GM12865 (cell line): ENCODE measurements at regions not wholly inside any gene's neighbourhood (a gene's known extent, or its start where the extent isn't known, plus 50 kb on each side); places are given as distances from the start of the nearest gene placed in this dataset.
A peak's percentile ranks its signal among the peaks of the same experiment; 100 is the strongest.
"Not testable (repeated sequence)": the region's sequence is repeated elsewhere in the genome, so short reads cannot be mapped to it uniquely, and the experiment has no call there.

Experiments
- DNase-seq: peaks from one replicate; pipeline ENCODE4 v3.0.0; 2010; ENCODE audit warnings: low read depth
- H3K4me3 ChIP-seq: 2 replicates; pipeline ENCODE4 v1.5.1; 2011; ENCODE audit warnings: mild to moderate bottlenecking, low read depth, low read length, control low read depth
- CTCF ChIP-seq: IDR thresholded peaks from 2 replicates; pipeline ENCODE4 v1.5.1; 2011; ENCODE audit warnings: low read length, control low read depth, low read depth, inconsistent platforms; ENCODE audit not compliant: insufficient read depth; ENCODE audit errors: missing control alignments

GRCh38 chr6:105675715-105676397, 273.0 kb upstream of the PREP start:
- DNase-seq, result peak; percentile 13
- H3K4me3 ChIP-seq, result no peak overlapping the region
- TF ChIP-seq CTCF, result no peak

- not testable (repeated sequence) for DNase-seq, H3K4me3 ChIP-seq
These were observed 270.1 kb upstream of the PREP start for GRCh38 chr6:105672856-105673538.

GRCh38 chr6:105669232-105669631, 266.4 kb upstream of the PREP start:
- H3K4me3 ChIP-seq, result no peak overlapping the region
- no peak for TF ChIP-seq CTCF
- DNase-seq, result no peak

GRCh38 chr6:105667056-105667455, 264.2 kb upstream of the PREP start:
- no peak overlapping the region for H3K4me3 ChIP-seq
- no peak for TF ChIP-seq CTCF
- no peak for DNase-seq

GRCh38 chr6:105664931-105665330, 262.0 kb upstream of the PREP start:
- no peak for DNase-seq
- no peak overlapping the region for H3K4me3 ChIP-seq
- no peak for TF ChIP-seq CTCF

- no peak for TF ChIP-seq CTCF
- no peak overlapping the region for H3K4me3 ChIP-seq
These were observed 249.1 kb upstream of the PREP start for GRCh38 chr6:105651969-105652368.

GRCh38 chr6:105650347-105650746, 247.5 kb upstream of the PREP start:
- TF ChIP-seq CTCF, result no peak
- no peak for DNase-seq
- no peak overlapping the region for H3K4me3 ChIP-seq

More at GRCh38 chr6:105651969-105652368, 249.1 kb upstream of the PREP start:
- DNase-seq, result no peak
